Hindlimb muscle (tissue), 1 donor: ENCODE measurements at regions not wholly inside any gene's neighbourhood (a gene's known extent, or its start where the extent isn't known, plus 50 kb on each side); places are given as distances from the start of the nearest gene placed in this dataset.

Experiments used
- DNase-seq: peaks from one replicate; pipeline ENCODE4 v3.0.0-alpha.2; 2013

GRCh38 chr17:77266891-77267341 is 126.1 kb downstream of the SEC14L1 start:
- DNase-seq: no peak

- no peak for DNase-seq
Measured at GRCh38 chr17:77269696-77270681, 129.2 kb downstream of the SEC14L1 start.

GRCh38 chr17:77271411-77271810 is 130.6 kb downstream of the SEC14L1 start:
- DNase-seq: no peak

- no peak for DNase-seq
Measured at GRCh38 chr17:77273397-77274085, 132.8 kb downstream of the SEC14L1 start.

- DNase-seq: no peak
Measured at GRCh38 chr17:77274096-77274845, 133.5 kb downstream of the SEC14L1 start.

GRCh38 chr17:77279448-77280303 is 138.9 kb downstream of the SEC14L1 start:
- DNase-seq: no peak

- no peak for DNase-seq
Measured at GRCh38 chr17:77280304-77281121, 139.7 kb downstream of the SEC14L1 start.

- no peak for DNase-seq
Measured at GRCh38 chr17:77281122-77281903, 140.5 kb downstream of the SEC14L1 start.

- DNase-seq: no peak
Measured at GRCh38 chr17:77281904-77282367, 141.2 kb downstream of the SEC14L1 start.

- DNase-seq: no peak
Measured at GRCh38 chr17:77282524-77283515, 142.1 kb downstream of the SEC14L1 start.

- no peak for DNase-seq
Measured at GRCh38 chr17:77284023-77284617, 143.4 kb downstream of the SEC14L1 start.

GRCh38 chr17:77285594-77286390 is 145.0 kb downstream of the SEC14L1 start:
- DNase-seq: no peak

- no peak for DNase-seq
Measured at GRCh38 chr17:77286391-77286640, 145.5 kb downstream of the SEC14L1 start.

GRCh38 chr17:77286641-77287431 is 146.1 kb downstream of the SEC14L1 start:
- DNase-seq: no peak

- DNase-seq: peak; percentile 54
Measured at GRCh38 chr17:77287432-77288068, 146.8 kb downstream of the SEC14L1 start.

- DNase-seq: no peak
Measured at GRCh38 chr17:77288115-77288619, 147.4 kb downstream of the SEC14L1 start.
